ENCODE measurements at regions not wholly inside any gene's neighbourhood (a gene's known extent, or its start where the extent isn't known, plus 50 kb on each side); places are given as distances from the start of the nearest gene placed in this dataset.

DNA sequence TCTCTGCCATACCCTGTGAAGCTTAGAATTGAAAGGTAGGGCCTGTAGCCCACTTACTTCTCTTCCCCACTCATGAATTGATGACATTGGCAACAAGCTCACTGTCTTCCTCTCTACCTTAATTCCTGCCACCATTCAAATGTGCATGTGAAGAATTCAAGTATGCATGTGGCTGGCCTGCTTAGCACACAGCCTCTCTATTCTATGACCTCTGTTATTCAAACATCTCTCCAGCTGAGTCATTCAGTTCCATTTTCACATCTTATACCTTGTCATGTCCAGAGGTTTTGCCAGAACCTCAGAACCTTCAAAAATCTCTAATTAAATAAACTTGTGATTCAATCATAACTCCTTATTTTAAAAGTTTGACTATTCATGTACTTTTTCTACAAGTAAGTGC, 114.7 kb upstream of the MAN2A1 start:
- TF ChIP-seq POLR2AphosphoS5 (IDR thresholded peaks at IDR 0.05) = no peak
- TF ChIP-seq, protein P1, sequence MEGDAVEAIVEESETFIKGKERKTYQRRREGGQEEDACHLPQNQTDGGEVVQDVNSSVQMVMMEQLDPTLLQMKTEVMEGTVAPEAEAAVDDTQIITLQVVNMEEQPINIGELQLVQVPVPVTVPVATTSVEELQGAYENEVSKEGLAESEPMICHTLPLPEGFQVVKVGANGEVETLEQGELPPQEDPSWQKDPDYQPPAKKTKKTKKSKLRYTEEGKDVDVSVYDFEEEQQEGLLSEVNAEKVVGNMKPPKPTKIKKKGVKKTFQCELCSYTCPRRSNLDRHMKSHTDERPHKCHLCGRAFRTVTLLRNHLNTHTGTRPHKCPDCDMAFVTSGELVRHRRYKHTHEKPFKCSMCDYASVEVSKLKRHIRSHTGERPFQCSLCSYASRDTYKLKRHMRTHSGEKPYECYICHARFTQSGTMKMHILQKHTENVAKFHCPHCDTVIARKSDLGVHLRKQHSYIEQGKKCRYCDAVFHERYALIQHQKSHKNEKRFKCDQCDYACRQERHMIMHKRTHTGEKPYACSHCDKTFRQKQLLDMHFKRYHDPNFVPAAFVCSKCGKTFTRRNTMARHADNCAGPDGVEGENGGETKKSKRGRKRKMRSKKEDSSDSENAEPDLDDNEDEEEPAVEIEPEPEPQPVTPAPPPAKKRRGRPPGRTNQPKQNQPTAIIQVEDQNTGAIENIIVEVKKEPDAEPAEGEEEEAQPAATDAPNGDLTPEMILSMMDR (IDR thresholded peaks at IDR 0.05) = no peak
